Neural progenitor cell (in vitro differentiated cells): ENCODE measurements at regions not wholly inside any gene's neighbourhood (a gene's known extent, or its start where the extent isn't known, plus 50 kb on each side); places are given as distances from the start of the nearest gene placed in this dataset.

ENCODE experiments used
- DNase-seq: peaks from one replicate; pipeline ENCODE4 v3.0.0-alpha.2; 2016; ENCODE audit warnings: low spot score
- H2AFZ ChIP-seq: fragments of 200-600 bp; sonication (generic); replicated peaks from 2 replicates; pipeline ENCODE4 v1.6.1; 2016; ENCODE audit warnings: antibody characterized with exemption
- H3F3A ChIP-seq: fragments of 200-600 bp; sonication (generic); 2 replicates; pipeline ENCODE4 v1.6.1; 2016; ENCODE audit warnings: antibody characterized with exemption, low read depth
- H3K27ac ChIP-seq: fragments of 200-600 bp; sonication (generic); 2 replicates; pipeline ENCODE4 v1.5.1; 2016; ENCODE audit warnings: mild to moderate bottlenecking
- H3K27me3 ChIP-seq: fragments of 200-600 bp; sonication (generic); 2 replicates; pipeline ENCODE4 v1.6.1; 2016; ENCODE audit warnings: mild to moderate bottlenecking, moderate library complexity
- H3K36me3 ChIP-seq: fragments of 200-600 bp; sonication (generic); 2 replicates; pipeline ENCODE4 v1.5.1; 2016
- H3K4me1 ChIP-seq: fragments of 200-600 bp; sonication (generic); 2 replicates; pipeline ENCODE4 v1.6.1; 2016; ENCODE audit warnings: mixed run types
- H3K4me2 ChIP-seq: fragments of 200-600 bp; sonication (generic); 2 replicates; pipeline ENCODE4 v1.6.1; 2016
- H3K4me3 ChIP-seq: fragments of 200-600 bp; sonication (generic); 2 replicates; pipeline ENCODE4 v1.5.1; 2016
- H3K79me2 ChIP-seq: fragments of 200-600 bp; sonication (generic); 2 replicates; pipeline ENCODE4 v1.6.1; 2016; ENCODE audit warnings: low read depth
- H3K9ac ChIP-seq: fragments of 200-600 bp; sonication (generic); 2 replicates; pipeline ENCODE4 v1.6.1; 2016
- H3K9me3 ChIP-seq: fragments of 200-600 bp; sonication (generic); 2 replicates; pipeline ENCODE4 v1.5.1; 2016; ENCODE audit warnings: low read depth
- H4K20me1 ChIP-seq: fragments of 200-600 bp; sonication (generic); 2 replicates; pipeline ENCODE4 v1.6.1; 2016; ENCODE audit warnings: low read depth
- H3K27ac Mint-ChIP-seq: 3 replicates; pipeline ENCODE4 v1.8.0; 2021; ENCODE audit warnings: mixed read lengths
- H3K27me3 Mint-ChIP-seq: 2 replicates; pipeline ENCODE4 v1.8.0; 2022; ENCODE audit warnings: low read depth, mild to moderate bottlenecking, inconsistent platforms, moderate library complexity, mixed read lengths; ENCODE audit not compliant: insufficient read depth
- H3K36me3 Mint-ChIP-seq: 3 replicates; pipeline ENCODE4 v1.8.0; 2021; ENCODE audit warnings: mixed read lengths
- H3K4me1 Mint-ChIP-seq: 3 replicates; pipeline ENCODE4 v1.8.0; 2021; ENCODE audit warnings: mixed read lengths
- H3K4me3 Mint-ChIP-seq: 3 replicates; pipeline ENCODE4 v1.8.0; 2021; ENCODE audit warnings: mild to moderate bottlenecking, moderate library complexity, mixed read lengths
- H3K9me3 Mint-ChIP-seq: 3 replicates; pipeline ENCODE4 v1.8.0; 2020; ENCODE audit warnings: mixed read lengths
- EZH2 ChIP-seq: fragments of 200-600 bp; sonication (generic); IDR thresholded peaks from 2 replicates; pipeline ENCODE4 v1.6.1; 2017; ENCODE audit warnings: antibody characterized with exemption, mild to moderate bottlenecking, moderate library complexity
- EZH2phosphoT487 ChIP-seq: fragments of 200-600 bp; sonication (generic); IDR thresholded peaks from 2 replicates; pipeline ENCODE4 v1.6.1; 2017; ENCODE audit warnings: antibody characterized with exemption
- TF ChIP-seq, protein P1 (sequence below): fragments of 200-600 bp; sonication (generic); IDR thresholded peaks from 2 replicates; pipeline ENCODE4 v1.5.1; 2017; ENCODE audit warnings: antibody characterized with exemption, mild to moderate bottlenecking

DNA sequence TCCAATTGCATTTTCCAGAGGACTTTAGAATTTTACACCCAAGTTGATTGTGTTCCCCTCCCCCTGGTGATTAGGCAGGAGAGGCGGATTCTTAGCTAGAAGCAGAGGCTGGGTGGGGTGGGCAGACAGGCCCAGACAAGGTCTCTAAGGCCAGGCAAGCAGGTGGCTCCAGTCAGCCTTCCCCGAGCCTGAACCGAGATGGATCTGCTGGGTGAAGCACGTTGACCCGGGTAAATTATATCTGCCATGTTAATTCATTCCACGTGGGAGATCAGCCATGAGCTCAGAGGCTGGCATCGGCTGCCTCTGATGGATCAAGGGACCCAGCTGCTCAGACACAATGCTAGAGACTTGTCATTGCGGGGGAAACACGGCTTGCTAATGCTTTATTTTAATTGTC, 159.5 kb upstream of the MAFB start:
- peaks cover 3% of the 10 kb centered on the region for H3K9me3 Mint-ChIP-seq
- no peak overlapping the region for H3K9ac ChIP-seq
- H3K4me3 Mint-ChIP-seq: no peak overlapping the region
- H3K9me3 ChIP-seq: no peaks in the 10 kb centered on the region
- H3K4me2 ChIP-seq: peak overlapping the region; percentile 15
- H3K27ac ChIP-seq: no peak overlapping the region
- H4K20me1 ChIP-seq: no peaks in the 10 kb centered on the region
- TF ChIP-seq EZH2phosphoT487: no peak
- TF ChIP-seq EZH2: no peak
- TF ChIP-seq, protein P1, sequence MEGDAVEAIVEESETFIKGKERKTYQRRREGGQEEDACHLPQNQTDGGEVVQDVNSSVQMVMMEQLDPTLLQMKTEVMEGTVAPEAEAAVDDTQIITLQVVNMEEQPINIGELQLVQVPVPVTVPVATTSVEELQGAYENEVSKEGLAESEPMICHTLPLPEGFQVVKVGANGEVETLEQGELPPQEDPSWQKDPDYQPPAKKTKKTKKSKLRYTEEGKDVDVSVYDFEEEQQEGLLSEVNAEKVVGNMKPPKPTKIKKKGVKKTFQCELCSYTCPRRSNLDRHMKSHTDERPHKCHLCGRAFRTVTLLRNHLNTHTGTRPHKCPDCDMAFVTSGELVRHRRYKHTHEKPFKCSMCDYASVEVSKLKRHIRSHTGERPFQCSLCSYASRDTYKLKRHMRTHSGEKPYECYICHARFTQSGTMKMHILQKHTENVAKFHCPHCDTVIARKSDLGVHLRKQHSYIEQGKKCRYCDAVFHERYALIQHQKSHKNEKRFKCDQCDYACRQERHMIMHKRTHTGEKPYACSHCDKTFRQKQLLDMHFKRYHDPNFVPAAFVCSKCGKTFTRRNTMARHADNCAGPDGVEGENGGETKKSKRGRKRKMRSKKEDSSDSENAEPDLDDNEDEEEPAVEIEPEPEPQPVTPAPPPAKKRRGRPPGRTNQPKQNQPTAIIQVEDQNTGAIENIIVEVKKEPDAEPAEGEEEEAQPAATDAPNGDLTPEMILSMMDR: no peak
- no peak for DNase-seq
- peaks cover 2% of the 10 kb centered on the region for H3K27me3 Mint-ChIP-seq
- no peaks in the 10 kb centered on the region for H3K36me3 Mint-ChIP-seq
- H3K36me3 ChIP-seq: no peaks in the 10 kb centered on the region
- H3K4me1 ChIP-seq: peaks cover 6% of the 10 kb centered on the region
- no peaks in the 10 kb centered on the region for H3K79me2 ChIP-seq
- no peaks in the 10 kb centered on the region for H3K27me3 ChIP-seq
- H2AFZ ChIP-seq: no peak overlapping the region
- H3K27ac Mint-ChIP-seq: no peak overlapping the region
- no peaks in the 10 kb centered on the region for H3F3A ChIP-seq
- peaks cover 24% of the 10 kb centered on the region for H3K4me1 Mint-ChIP-seq
- H3K4me3 ChIP-seq: no peak overlapping the region

DNA sequence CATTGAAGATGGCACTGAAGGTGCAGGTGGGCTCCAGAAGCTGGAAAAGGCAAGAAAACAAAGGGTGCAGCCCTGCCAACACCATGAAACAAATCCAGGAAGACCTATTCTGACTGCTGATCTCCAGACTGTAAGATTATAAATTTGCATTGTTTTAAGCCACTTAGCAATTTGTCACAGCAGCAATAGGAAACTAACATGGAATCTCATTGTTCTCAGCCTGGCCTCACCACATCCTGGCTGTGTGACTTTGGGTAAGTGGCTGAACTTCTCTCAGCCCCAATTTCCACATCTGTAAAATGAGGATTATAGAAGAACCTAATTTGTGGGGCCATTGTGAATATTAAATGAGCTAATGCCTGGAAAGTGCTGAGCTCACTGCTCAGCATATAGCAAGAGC, 160.4 kb upstream of the MAFB start:
- Mint-ChIP-seq H3K36me3 (no peaks in the 10 kb centered on the region), H3K4me3 (no peak overlapping the region), H3K27me3 (peaks cover 4% of the 10 kb centered on the region), H3K27ac (no peak overlapping the region), H3K9me3 (peaks cover 3% of the 10 kb centered on the region), H3K4me1 (peaks cover 29% of the 10 kb centered on the region)
- H3K27ac ChIP-seq: no peak overlapping the region
- no peak for DNase-seq
- no peaks in the 10 kb centered on the region for H3K36me3 ChIP-seq
- H3K4me1 ChIP-seq: peaks cover 6% of the 10 kb centered on the region
- no peaks in the 10 kb centered on the region for H4K20me1 ChIP-seq
- H3K9me3 ChIP-seq: no peaks in the 10 kb centered on the region
- no peak overlapping the region for H3K9ac ChIP-seq
- no peak overlapping the region for H3K4me2 ChIP-seq
- TF ChIP-seq, protein P1: no peak
- no peak for TF ChIP-seq EZH2phosphoT487
- TF ChIP-seq EZH2: no peak
- no peak overlapping the region for H2AFZ ChIP-seq
- no peak overlapping the region for H3K4me3 ChIP-seq
- H3K79me2 ChIP-seq: no peaks in the 10 kb centered on the region
- no peaks in the 10 kb centered on the region for H3F3A ChIP-seq
- H3K27me3 ChIP-seq: no peaks in the 10 kb centered on the region

DNA sequence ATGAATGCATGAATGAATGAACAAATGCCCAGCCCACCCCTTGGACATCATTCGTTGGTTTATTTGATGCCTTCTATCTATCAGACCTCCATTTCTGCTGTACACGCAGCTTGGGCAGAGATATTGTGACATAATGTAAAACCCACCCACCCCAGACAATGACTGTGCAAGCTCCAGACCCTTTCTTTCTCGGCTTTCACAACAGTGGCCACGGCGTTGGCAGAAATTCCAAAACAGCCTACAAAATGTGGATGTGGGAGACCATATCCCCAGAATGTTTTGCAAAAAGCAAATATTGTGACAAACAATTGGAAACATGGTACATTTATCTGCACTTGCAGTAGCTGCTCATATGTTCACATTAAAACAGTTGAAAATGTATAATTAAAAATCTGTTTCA, 162.0 kb upstream of the MAFB start:
- Mint-ChIP-seq H3K36me3 (no peaks in the 10 kb centered on the region), H3K27ac (no peak overlapping the region), H3K4me3 (no peak overlapping the region), H3K9me3 (no peaks in the 10 kb centered on the region), H3K4me1 (peaks cover 25% of the 10 kb centered on the region), H3K27me3 (peaks cover 9% of the 10 kb centered on the region)
- DNase-seq: no peak
- no peak overlapping the region for H3K4me2 ChIP-seq
- H3K79me2 ChIP-seq: no peaks in the 10 kb centered on the region
- no peaks in the 10 kb centered on the region for H3F3A ChIP-seq
- TF ChIP-seq EZH2 (no peak), EZH2phosphoT487 (no peak)
- TF ChIP-seq, protein P1: no peak
- no peak overlapping the region for H3K9ac ChIP-seq
- no peaks in the 10 kb centered on the region for H3K9me3 ChIP-seq
- no peak overlapping the region for H2AFZ ChIP-seq
- H3K36me3 ChIP-seq: no peaks in the 10 kb centered on the region
- H3K27ac ChIP-seq: no peak overlapping the region
- H4K20me1 ChIP-seq: no peaks in the 10 kb centered on the region
- H3K4me1 ChIP-seq: peaks cover 6% of the 10 kb centered on the region
- no peaks in the 10 kb centered on the region for H3K27me3 ChIP-seq
- H3K4me3 ChIP-seq: no peak overlapping the region
